ENCODE measurements at regions not wholly inside any gene's neighbourhood (a gene's known extent, or its start where the extent isn't known, plus 50 kb on each side); places are given as distances from the start of the nearest gene placed in this dataset.

DNA sequence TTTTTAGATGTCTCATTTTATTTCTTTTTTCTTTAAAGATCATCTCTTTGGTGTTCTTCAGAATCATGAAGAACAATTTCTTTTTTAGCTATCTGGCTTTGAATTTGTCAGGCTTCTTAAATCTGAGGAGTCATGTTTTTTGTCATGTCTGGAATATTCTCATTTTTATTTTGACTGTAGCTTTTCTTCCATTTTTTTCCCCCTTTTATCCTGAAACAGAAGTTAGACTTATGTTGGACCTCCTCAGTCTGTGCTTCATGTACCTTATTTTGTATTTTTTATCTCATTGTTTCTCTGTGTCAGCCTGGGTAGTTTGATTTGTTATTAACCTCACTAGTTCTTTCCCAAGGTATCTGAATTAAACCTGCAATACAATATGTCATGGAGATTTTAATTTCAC is 319.2 kb upstream of the ADGRL4 start:
- no peak for DNase-seq (ENCODE audit: extremely low read depth, low read depth)
- H3K4me3 ChIP-seq (replicated peaks; ENCODE audit: low read depth, low read length), result no peak overlapping the region
- TF ChIP-seq, protein P1, sequence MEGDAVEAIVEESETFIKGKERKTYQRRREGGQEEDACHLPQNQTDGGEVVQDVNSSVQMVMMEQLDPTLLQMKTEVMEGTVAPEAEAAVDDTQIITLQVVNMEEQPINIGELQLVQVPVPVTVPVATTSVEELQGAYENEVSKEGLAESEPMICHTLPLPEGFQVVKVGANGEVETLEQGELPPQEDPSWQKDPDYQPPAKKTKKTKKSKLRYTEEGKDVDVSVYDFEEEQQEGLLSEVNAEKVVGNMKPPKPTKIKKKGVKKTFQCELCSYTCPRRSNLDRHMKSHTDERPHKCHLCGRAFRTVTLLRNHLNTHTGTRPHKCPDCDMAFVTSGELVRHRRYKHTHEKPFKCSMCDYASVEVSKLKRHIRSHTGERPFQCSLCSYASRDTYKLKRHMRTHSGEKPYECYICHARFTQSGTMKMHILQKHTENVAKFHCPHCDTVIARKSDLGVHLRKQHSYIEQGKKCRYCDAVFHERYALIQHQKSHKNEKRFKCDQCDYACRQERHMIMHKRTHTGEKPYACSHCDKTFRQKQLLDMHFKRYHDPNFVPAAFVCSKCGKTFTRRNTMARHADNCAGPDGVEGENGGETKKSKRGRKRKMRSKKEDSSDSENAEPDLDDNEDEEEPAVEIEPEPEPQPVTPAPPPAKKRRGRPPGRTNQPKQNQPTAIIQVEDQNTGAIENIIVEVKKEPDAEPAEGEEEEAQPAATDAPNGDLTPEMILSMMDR (IDR thresholded peaks at IDR 0.05; ENCODE audit: low read depth, low read length, missing control alignments), result no peak

DNA sequence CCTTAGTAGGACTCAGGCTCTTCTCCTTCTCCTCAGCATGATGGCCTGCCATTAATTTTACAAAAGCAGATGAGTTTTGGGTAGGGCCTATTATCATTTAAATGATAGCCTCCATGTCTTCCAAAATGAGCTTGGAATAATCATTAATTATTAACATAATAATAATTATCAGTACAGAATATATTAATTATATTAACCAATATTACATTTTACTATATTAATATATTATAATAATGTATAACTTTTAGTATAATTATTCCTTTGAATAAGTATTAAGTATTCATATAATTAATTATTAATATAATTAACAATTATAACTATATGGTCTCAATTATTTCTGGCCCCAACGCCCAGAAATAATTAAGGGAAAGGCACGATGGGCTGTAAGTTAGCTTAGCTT is 318.6 kb upstream of the ADGRL4 start:
- TF ChIP-seq, protein P1 (IDR thresholded peaks at IDR 0.05; ENCODE audit: low read depth, low read length, missing control alignments), result no peak
- no peak overlapping the region for H3K4me3 ChIP-seq (replicated peaks; ENCODE audit: low read depth, low read length)
- no peak for DNase-seq (ENCODE audit: extremely low read depth, low read depth)

DNA sequence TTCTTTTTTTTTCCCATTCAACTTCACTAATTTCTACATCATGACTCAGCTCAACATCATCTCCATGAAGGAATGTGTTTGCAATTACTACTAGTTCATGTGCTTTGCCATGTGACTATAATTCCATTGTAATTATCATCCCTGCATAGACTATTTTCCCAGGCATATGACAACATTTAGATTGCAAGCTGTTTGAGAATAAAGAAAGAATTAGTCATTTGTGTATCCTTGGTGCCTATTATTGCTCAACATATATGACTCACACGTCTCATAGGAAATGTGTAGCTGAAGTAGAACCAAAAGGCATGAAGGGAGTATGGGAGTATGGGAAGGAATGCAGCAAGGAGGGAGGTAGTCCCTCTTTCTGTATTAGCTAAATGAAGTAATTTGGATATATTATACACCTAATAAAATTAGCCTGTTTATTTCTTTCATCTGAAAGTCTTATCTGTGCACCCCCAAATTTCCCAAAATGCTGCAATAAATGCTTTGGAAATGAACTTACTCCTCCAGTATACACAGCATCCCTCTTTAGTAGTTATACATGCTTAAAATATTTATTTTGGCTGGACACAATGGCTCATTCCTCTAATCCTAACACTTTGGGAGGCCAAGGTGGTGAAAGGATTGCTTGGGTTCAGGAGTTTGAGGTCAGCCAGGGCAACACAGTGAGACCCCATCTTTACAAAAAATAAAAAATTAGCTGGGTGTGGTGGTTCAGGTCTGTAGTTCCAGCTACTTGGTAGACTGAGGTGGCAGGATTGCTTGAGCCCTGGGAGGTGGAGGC is 316.9 kb upstream of the ADGRL4 start:
- no peak overlapping the region for H3K4me3 ChIP-seq (replicated peaks; ENCODE audit: low read depth, low read length)
- TF ChIP-seq, protein P1 (IDR thresholded peaks at IDR 0.05; ENCODE audit: low read depth, low read length, missing control alignments), result no peak
- peak; percentile 94 for DNase-seq (ENCODE audit: extremely low read depth, low read depth)

DNA sequence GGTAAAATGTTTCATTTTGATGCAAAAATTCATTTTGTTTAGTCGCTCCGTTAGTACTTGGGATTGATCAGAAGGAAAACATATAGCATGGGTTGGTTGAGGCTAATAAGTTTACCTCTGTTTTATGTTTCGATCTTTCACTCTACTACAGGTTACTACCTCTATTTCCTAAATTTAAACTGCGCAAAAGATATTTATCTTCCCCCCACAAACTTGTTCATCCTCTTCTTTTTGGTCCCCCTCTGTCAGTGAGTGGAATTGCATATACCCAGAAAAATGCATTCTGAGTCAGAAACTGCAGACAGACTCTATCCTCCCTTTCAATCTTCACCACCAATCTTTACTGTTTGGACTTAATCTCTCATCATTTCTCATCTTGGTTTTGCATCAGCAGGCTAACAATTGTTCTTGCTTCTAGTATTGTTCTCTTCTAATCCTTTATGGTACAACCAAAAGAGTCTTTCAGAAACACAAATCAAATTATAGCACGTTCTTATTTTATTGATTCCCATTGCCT is 316.0 kb upstream of the ADGRL4 start:
- DNase-seq (ENCODE audit: extremely low read depth, low read depth), result no peak
- no peak overlapping the region for H3K4me3 ChIP-seq (replicated peaks; ENCODE audit: low read depth, low read length)
- TF ChIP-seq, protein P1 (IDR thresholded peaks at IDR 0.05; ENCODE audit: low read depth, low read length, missing control alignments), result peak; percentile 4

DNA sequence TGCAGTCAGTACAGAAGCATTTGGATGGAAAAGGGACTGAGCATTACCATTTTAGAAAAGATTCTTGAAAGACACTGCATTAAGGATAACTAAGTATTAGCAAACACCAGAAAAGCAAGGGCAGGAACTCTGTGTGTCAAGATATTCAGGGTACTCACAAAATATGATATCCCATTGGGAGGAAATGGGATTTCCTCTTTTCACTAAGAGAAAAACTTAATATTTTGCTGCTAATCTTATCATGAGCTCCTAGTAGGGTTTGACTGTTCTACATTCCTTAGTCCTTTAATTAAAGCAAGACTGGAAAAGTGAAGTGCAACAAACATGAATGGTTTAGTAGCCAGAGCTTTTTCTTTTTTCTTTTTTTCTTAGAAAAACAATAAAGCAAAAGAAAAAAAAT is 305.9 kb upstream of the ADGRL4 start:
- no peak overlapping the region for H3K4me3 ChIP-seq (replicated peaks; ENCODE audit: low read depth, low read length)
- DNase-seq (ENCODE audit: extremely low read depth, low read depth), result no peak
- TF ChIP-seq, protein P1 (IDR thresholded peaks at IDR 0.05; ENCODE audit: low read depth, low read length, missing control alignments), result no peak

DNA sequence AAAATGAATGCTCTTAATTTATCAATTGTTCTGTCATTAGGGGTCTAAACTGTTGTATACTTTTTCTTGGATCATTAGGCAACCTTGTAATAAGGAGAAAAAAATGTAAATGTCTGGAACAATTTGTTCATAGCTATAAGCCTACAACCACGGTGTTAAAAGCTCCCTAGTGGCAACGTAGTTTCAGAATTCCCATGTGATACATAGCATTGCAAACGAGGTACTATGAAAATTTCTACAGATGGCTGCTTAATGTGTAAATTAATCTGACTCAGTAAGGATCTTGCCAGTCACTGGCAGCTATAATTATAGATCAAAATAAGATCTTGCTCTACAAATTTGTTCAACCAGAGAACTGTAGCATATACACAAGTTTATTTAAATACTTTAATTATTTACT is 304.1 kb upstream of the ADGRL4 start:
- TF ChIP-seq, protein P1 (IDR thresholded peaks at IDR 0.05; ENCODE audit: low read depth, low read length, missing control alignments), result no peak
- no peak overlapping the region for H3K4me3 ChIP-seq (replicated peaks; ENCODE audit: low read depth, low read length)
- DNase-seq (ENCODE audit: extremely low read depth, low read depth), result no peak
